Stomach (tissue), 8 donors: ENCODE measurements at regions not wholly inside any gene's neighbourhood (a gene's known extent, or its start where the extent isn't known, plus 50 kb on each side); places are given as distances from the start of the nearest gene placed in this dataset.
"Not testable (repeated sequence)": the region's sequence is repeated elsewhere in the genome, so short reads cannot be mapped to it uniquely, and the experiment has no call there.

Source experiments
- DNase-seq, 2 donors: peaks; one replicate each; pipeline versions ENCODE4 v3.0.0 to v3.0.0-alpha.2; 2013 to 2019
- H3K27ac ChIP-seq, 5 donors: fragments of 200-600 bp in 4 of 5; sonication (generic) in 4 of 5; one replicate each; pipeline ENCODE4 v1.5.1; 2013 to 2019; ENCODE audit warnings: mild to moderate bottlenecking in 1 of 5, moderate library complexity in 1 of 5
- H3K27me3 ChIP-seq, 3 donors: fragments of 200-600 bp; sonication (generic); one replicate each; pipeline ENCODE4 v1.5.1; 2017 to 2019; ENCODE audit warnings: mixed run types in 1 of 3
- H3K36me3 ChIP-seq, 4 donors: fragments of 200-600 bp; sonication (generic); 1 replicate in 3 of 4; 2 replicates in 1 of 4; pipeline ENCODE4 v1.5.1; 2016 to 2019
- H3K4me1 ChIP-seq, 4 donors: fragments of 200-600 bp; sonication (generic); one replicate each; pipeline ENCODE4 v1.5.1; 2016 to 2019
- H3K4me3 ChIP-seq, 4 donors: fragments of 200-600 bp; sonication (generic) in 3 of 4; one replicate each; pipeline ENCODE4 v1.5.1; 2016 to 2019; ENCODE audit warnings: mild to moderate bottlenecking in 1 of 4
- H3K9me3 ChIP-seq, 4 donors: fragments of 200-600 bp; sonication (generic); one replicate each; pipeline ENCODE4 v1.5.1; 2016 to 2019
- EP300 ChIP-seq: sonication (generic); formaldehyde crosslinking; IDR thresholded peaks from one replicate; pipeline ENCODE4 v1.6.1; 2017; ENCODE audit warnings: antibody characterized with exemption
- POLR2A ChIP-seq, 4 donors: fragments of 450-650 bp; IDR thresholded peaks; one replicate each; pipeline ENCODE4 v1.6.1; 2016; ENCODE audit warnings: antibody characterized with exemption in 4 of 4, control low read depth in 2 of 4, mild to moderate bottlenecking in 1 of 4, moderate library complexity in 1 of 4
- POLR2AphosphoS5 ChIP-seq, 3 donors: sonication (generic); formaldehyde crosslinking; IDR thresholded peaks; one replicate each; pipeline ENCODE4 v1.6.1; 2016; ENCODE audit warnings: antibody characterized with exemption in 3 of 3
- WGBS, 5 donors: extraction: QIAGEN DNeasy Blood & Tissue Kit in 3 of 5; methylation state at CpG; one replicate each; pipeline versions ENCODE4 v1.1.5 to v1.1.7; 2013 to 2018; 5-methylcytosine and 5-hydroxymethylcytosine counted together
- intact Hi-C: fragments of 100-400 bp; cut with DNase I; formaldehyde crosslinking; loops from one replicate; pipeline ENCODE4 v1.15.1; 2023; ENCODE audit warnings: low total_unique reads
- TF ChIP-seq, protein P1 (sequence below), 7 experiments: fragments of 450-650 bp in 4 of 7; fragments of 200-600 bp in 3 of 7; sonication (generic) in 3 of 7; IDR thresholded peaks; one replicate each; pipeline ENCODE4 v1.5.1; 2016 to 2019; ENCODE audit warnings: antibody characterized with exemption in 7 of 7, control low read depth in 2 of 7, mild to moderate bottlenecking in 1 of 7
- donor health status: healthy with polysubstance abuse.
- donor health status: Bipolar disorder and iron deficiency.
- donor health status: healthy.

DNA sequence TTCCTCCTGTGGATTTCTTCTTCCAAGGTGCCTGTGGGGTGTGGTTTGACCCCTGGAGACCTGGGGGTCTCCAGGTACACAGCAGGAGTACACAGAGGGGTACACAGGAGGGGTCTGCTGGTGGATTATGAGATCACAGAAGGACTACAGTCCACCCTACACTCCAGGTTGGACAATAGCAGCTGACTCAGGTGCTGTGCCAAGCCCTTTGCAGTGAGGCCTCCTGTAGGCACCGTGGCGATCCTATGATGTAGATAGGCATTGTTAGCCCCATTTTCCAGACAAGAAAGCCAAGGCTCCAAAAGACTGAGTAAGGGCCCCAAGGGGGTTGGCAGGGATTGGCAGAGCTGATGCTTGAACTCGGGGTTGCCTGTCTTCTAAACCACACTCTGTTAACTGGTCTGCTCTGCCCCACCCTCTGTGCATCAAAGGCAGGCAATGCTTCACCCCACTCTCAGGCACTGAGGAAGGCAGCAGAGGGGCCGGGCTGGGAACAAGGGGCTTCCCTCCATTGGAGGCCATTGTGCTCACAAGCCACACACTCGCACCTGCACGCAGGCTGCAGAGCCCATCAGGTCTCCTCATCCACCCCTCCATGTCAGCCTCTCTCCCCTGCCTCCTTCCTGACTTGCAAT, 77.5 kb upstream of the SIRPA start:
- 68 to 88% (median 82%) methylated on average over 6 of the region's 6 CpGs for WGBS, 5 donors
- TF ChIP-seq POLR2A (IDR thresholded peaks at IDR 0.05), result no peak
- TF ChIP-seq POLR2AphosphoS5 (IDR thresholded peaks at IDR 0.05), result no peak
- TF ChIP-seq, protein P1, sequence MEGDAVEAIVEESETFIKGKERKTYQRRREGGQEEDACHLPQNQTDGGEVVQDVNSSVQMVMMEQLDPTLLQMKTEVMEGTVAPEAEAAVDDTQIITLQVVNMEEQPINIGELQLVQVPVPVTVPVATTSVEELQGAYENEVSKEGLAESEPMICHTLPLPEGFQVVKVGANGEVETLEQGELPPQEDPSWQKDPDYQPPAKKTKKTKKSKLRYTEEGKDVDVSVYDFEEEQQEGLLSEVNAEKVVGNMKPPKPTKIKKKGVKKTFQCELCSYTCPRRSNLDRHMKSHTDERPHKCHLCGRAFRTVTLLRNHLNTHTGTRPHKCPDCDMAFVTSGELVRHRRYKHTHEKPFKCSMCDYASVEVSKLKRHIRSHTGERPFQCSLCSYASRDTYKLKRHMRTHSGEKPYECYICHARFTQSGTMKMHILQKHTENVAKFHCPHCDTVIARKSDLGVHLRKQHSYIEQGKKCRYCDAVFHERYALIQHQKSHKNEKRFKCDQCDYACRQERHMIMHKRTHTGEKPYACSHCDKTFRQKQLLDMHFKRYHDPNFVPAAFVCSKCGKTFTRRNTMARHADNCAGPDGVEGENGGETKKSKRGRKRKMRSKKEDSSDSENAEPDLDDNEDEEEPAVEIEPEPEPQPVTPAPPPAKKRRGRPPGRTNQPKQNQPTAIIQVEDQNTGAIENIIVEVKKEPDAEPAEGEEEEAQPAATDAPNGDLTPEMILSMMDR (IDR thresholded peaks at IDR 0.05), result no peak
- TF ChIP-seq EP300, result no peak
- peaks cover 5 to 54% (median 28%) of the 10 kb centered on the region in 4 donors for H3K4me1 ChIP-seq
- no peaks in the 10 kb centered on the region for H3K27me3 ChIP-seq
- intact Hi-C loops, result no loop called here
- H3K36me3 ChIP-seq, result no peaks in the 10 kb centered on the region
- peaks cover 0 to 19% (median 4%) of the 10 kb centered on the region in 4 donors for H3K9me3 ChIP-seq
- no peak for DNase-seq
- H3K27ac ChIP-seq, result peak overlapping the region in 2 of 5 donors; percentile 5 to 75
- H3K4me3 ChIP-seq, result no peak overlapping the region

- intact Hi-C loops, result no loop called here
- H3K9me3 ChIP-seq, result peaks cover 0 to 9% (median 0%) of the 10 kb centered on the region in 4 donors
- no peak for DNase-seq
- no peaks in the 10 kb centered on the region for H3K36me3 ChIP-seq
- H3K27me3 ChIP-seq, result no peaks in the 10 kb centered on the region
- H3K4me3 ChIP-seq, result no peak overlapping the region
- peaks cover 5 to 64% (median 38%) of the 10 kb centered on the region in 4 donors for H3K4me1 ChIP-seq
- TF ChIP-seq EP300 (no peak), POLR2AphosphoS5 (IDR thresholded peaks at IDR 0.05) (no peak), POLR2A (IDR thresholded peaks at IDR 0.05) (no peak)
- TF ChIP-seq, protein P1 (IDR thresholded peaks at IDR 0.05), result no peak
- peak overlapping the region in 3 of 5 donors; percentile 26 to 75 (median 52) for H3K27ac ChIP-seq
- WGBS, 5 donors, result 55 to 59% (median 55%) methylated on average over 16 of the region's 16 CpGs
Observed at GRCh38 chr20:1816384-1817381, 78.5 kb upstream of the SIRPA start.

DNA sequence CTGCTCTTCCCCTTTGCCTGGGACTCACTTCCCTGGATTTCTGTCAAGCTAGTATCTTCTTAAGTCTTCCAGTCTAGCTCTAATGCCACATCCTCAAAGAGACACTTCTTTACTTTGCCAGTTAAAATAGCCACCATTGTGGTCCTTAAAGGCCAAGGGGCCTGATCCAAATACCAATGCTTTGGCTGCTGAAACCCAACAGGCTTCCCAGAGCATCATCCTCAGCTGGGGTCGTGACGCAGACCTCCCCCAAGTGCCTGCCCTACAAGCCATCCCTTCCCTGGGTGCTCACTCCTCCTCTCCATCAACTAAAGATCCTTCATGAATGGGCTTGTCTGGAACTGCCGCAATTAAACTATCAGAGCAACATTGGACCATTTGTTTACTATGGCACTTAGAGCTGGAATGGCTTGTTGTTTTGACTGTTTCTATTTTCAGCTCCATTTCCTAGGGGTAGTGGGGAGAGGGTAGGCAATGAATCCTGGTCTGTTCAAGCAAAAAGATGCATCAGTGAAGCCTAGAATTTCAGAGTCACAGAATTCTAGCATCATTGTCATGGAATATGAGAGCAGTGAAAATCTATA, 79.6 kb upstream of the SIRPA start:
- H3K36me3 ChIP-seq, result no peaks in the 10 kb centered on the region
- no peak for TF ChIP-seq POLR2A (IDR thresholded peaks at IDR 0.05)
- TF ChIP-seq EP300, result no peak
- TF ChIP-seq POLR2AphosphoS5 (IDR thresholded peaks at IDR 0.05), result no peak
- intact Hi-C loops, result no loop called here
- WGBS, 5 donors, result 63 to 74% (median 67%) methylated on average over 3 of the region's 3 CpGs
- peak overlapping the region in 2 of 5 donors; percentile 26 to 52 for H3K27ac ChIP-seq
- H3K27me3 ChIP-seq, result no peaks in the 10 kb centered on the region
- DNase-seq, result no peak
- no peaks in the 10 kb centered on the region for H3K9me3 ChIP-seq
- H3K4me3 ChIP-seq, result no peak overlapping the region
- H3K4me1 ChIP-seq, result peaks cover 5 to 68% (median 49%) of the 10 kb centered on the region in 4 donors

DNA sequence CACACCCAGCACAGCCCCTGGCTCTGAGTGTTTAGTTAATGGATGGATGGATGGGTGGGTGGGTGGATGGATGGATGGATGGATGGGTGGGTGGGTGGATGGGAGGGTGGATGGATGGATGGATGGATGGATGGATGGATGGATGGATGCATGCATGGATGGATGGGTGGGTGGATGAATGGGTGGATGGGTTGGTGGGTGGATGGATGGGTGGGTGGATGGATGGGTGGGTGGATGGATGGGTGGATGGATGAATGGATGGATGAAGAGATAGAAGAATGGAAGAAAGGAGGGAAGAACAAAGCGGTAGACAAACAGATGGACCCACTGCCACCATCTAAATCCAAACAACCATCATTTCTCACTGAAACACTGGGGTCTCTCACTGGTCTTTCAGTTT, 80.3 kb upstream of the SIRPA start:
- WGBS, 5 donors, result 82 to 100% (median 100%) methylated on average over 1 of the region's 1 CpG
- H3K36me3 ChIP-seq, H3K27me3 ChIP-seq, H3K9me3 ChIP-seq, H3K27ac ChIP-seq, H3K4me3 ChIP-seq, DNase-seq, intact Hi-C loops: not testable (repeated sequence)
- H3K4me1 ChIP-seq, result peaks cover 5 to 74% (median 49%) of the 10 kb centered on the region in 4 donors
